ENCODE measurements at regions not wholly inside any gene's neighbourhood (a gene's known extent, or its start where the extent isn't known, plus 50 kb on each side); places are given as distances from the start of the nearest gene placed in this dataset.

GRCh38 chr3:171950373-171950772 lies 89.0 kb upstream of the FNDC3B start:
- no peak for TF ChIP-seq POLR2A (IDR thresholded peaks at IDR 0.05; ENCODE audit: low read length)
- TF ChIP-seq GATA1 (IDR thresholded peaks at IDR 0.05; ENCODE audit: low read depth, low read length), result no peak

Data from erythroblast (primary cell).